ENCODE measurements at regions not wholly inside any gene's neighbourhood (a gene's known extent, or its start where the extent isn't known, plus 50 kb on each side); places are given as distances from the start of the nearest gene placed in this dataset.

DNA sequence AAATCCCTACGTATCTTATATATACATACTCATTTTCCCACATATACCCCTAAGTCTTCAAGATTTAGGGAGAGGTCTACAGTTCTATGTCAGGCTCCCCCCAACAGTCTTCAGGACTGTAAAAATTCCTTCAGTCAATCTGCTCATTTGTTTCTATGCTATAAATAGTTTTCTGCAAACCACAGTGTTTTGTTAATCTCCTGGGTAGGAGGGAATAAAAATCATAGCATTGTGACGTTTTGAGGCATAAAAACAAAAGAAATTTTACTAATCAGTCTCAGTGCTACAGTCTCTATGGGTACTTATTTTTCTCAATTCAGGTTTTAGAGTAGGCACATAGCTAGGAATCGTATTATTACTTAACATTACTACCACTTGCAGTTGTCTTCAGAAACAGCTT, 552.8 kb upstream of the LRRC4C start:
- TF ChIP-seq, protein P1, sequence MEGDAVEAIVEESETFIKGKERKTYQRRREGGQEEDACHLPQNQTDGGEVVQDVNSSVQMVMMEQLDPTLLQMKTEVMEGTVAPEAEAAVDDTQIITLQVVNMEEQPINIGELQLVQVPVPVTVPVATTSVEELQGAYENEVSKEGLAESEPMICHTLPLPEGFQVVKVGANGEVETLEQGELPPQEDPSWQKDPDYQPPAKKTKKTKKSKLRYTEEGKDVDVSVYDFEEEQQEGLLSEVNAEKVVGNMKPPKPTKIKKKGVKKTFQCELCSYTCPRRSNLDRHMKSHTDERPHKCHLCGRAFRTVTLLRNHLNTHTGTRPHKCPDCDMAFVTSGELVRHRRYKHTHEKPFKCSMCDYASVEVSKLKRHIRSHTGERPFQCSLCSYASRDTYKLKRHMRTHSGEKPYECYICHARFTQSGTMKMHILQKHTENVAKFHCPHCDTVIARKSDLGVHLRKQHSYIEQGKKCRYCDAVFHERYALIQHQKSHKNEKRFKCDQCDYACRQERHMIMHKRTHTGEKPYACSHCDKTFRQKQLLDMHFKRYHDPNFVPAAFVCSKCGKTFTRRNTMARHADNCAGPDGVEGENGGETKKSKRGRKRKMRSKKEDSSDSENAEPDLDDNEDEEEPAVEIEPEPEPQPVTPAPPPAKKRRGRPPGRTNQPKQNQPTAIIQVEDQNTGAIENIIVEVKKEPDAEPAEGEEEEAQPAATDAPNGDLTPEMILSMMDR (conservative IDR thresholded peaks at IDR 0.05 in 1 of 2, IDR thresholded peaks at IDR 0.05 in 1 of 2; ENCODE audit: low read depth in 1 of 2, low read length in 2 of 2) = no peak
- no peak for TF ChIP-seq EZH2 (IDR thresholded peaks at IDR 0.05; ENCODE audit: low read length, missing control alignments)
